PC-9 (cell line): ENCODE measurements at regions not wholly inside any gene's neighbourhood (a gene's known extent, or its start where the extent isn't known, plus 50 kb on each side); places are given as distances from the start of the nearest gene placed in this dataset.

Experiments used
- BruUV-seq: library from RNA; stranded (reverse); fragments of 400-500 nt; replicated peaks from 2 replicates; lab custom pipeline; 2021; lab: Mats Ljungman, UMichigan
- CTCF ChIA-PET: fragments of 300-600 bp; sonication (Branson Sonifier 250); formaldehyde crosslinking; loops from one replicate; lab custom pipeline; 2022; ENCODE audit warnings: antibody characterized with exemption; lab: Charles Lee
- POLR2A ChIA-PET: fragments of 300-600 bp; sonication (Branson Sonifier 250); formaldehyde crosslinking; loops from one replicate; lab custom pipeline; 2022; ENCODE audit warnings: antibody characterized with exemption; ENCODE audit not compliant: unreplicated experiment; lab: Charles Lee
- DNase-seq, 2 experiments: peaks; one replicate each; pipeline versions ENCODE4 v3.0.0 to v3.0.0-alpha.2; 2015 to 2022; ENCODE audit warnings: mixed read lengths in 1 of 2
- H2AFZ ChIP-seq: fragments of 200-600 bp; sonication (generic); 2 replicates; pipeline ENCODE4 v1.8.1; 2017; ENCODE audit warnings: antibody characterized with exemption
- H3F3A ChIP-seq: fragments of 200-600 bp; sonication (generic); 2 replicates; pipeline ENCODE4 v1.8.1; 2017; ENCODE audit warnings: antibody characterized with exemption, mild to moderate bottlenecking, low read depth; ENCODE audit not compliant: insufficient read depth
- H3K27ac ChIP-seq: fragments of 200-600 bp; sonication (generic); 2 replicates; pipeline ENCODE4 v1.6.1; 2016; ENCODE audit warnings: mixed run types
- H3K27me3 ChIP-seq: fragments of 200-600 bp; sonication (generic); 2 replicates; pipeline ENCODE4 v1.6.1; 2016; ENCODE audit warnings: low read depth, mixed run types; ENCODE audit not compliant: insufficient read depth
- H3K36me3 ChIP-seq: fragments of 200-600 bp; sonication (generic); 2 replicates; pipeline ENCODE4 v1.6.1; 2016; ENCODE audit warnings: low read depth, mixed run types
- H3K4me1 ChIP-seq: fragments of 200-600 bp; sonication (generic); replicated peaks from 2 replicates; pipeline ENCODE4 v1.6.1; 2016; ENCODE audit warnings: mixed run types; ENCODE audit not compliant: insufficient read depth
- H3K4me2 ChIP-seq: fragments of 200-600 bp; sonication (generic); 2 replicates; pipeline ENCODE4 v1.6.1; 2017; ENCODE audit warnings: mixed run types
- H3K4me3 ChIP-seq: fragments of 200-600 bp; sonication (generic); 2 replicates; pipeline ENCODE4 v1.6.1; 2016; ENCODE audit warnings: mixed run types
- H3K79me2 ChIP-seq: fragments of 200-600 bp; sonication (generic); 2 replicates; pipeline ENCODE4 v1.6.1; 2017; ENCODE audit warnings: low read depth, mixed run types
- H3K9me2 ChIP-seq: fragments of 200-600 bp; sonication (generic); 2 replicates; pipeline ENCODE4 v1.8.1; 2017; ENCODE audit warnings: mild to moderate bottlenecking; ENCODE audit not compliant: insufficient read depth
- H3K9me3 ChIP-seq: fragments of 200-600 bp; sonication (generic); 2 replicates; pipeline ENCODE4 v1.8.1; 2016; ENCODE audit warnings: low read depth; ENCODE audit not compliant: insufficient read depth
- H4K20me1 ChIP-seq: fragments of 200-600 bp; sonication (generic); 2 replicates; pipeline ENCODE4 v1.8.1; 2017; ENCODE audit not compliant: insufficient read depth
- EZH2 ChIP-seq: fragments of 200-600 bp; sonication (generic); IDR thresholded peaks from 2 replicates; pipeline ENCODE4 v1.8.0; 2017; ENCODE audit warnings: antibody characterized with exemption, low read depth
- intact Hi-C: fragments of 100-400 bp; cut with micrococcal nuclease; formaldehyde crosslinking; loops from one replicate; pipeline ENCODE4 v1.10.0; 2022; ENCODE audit not compliant: unreplicated experiment
- TF ChIP-seq, protein P1 (sequence below): fragments of 200-600 bp; sonication (generic); conservative IDR thresholded peaks from 2 replicates; pipeline ENCODE4 v1.6.1; 2017; ENCODE audit warnings: mixed run types, antibody characterized with exemption, mild to moderate bottlenecking, moderate library complexity

DNA sequence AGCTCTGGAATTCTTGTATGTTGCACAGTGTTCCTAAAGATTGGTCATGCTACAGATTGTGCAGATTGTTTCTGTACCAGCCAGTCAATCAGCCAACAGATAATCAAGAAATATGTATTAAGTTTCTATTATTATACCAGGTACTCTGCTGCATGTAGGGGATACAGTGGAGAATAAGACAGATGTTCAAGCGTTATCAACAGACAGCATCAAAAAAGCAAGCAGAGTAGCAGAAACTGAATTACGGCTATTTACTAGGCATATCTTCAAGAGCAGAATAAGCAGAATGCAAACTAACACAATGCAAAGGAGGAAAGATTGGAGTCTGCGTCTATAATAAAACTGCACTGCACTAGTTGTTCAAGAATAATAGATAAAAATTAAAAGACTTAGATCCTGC lies 278.6 kb downstream of the ETS1 start:
- no peak for DNase-seq
- Histone ChIP-seq H2AFZ (no peak overlapping the region), H3K27me3 (no peaks in the 10 kb centered on the region), H3K9me2 (no peaks in the 10 kb centered on the region), H3K4me2 (no peak overlapping the region), H3K79me2 (no peaks in the 10 kb centered on the region), H4K20me1 (no peaks in the 10 kb centered on the region), H3F3A (no peaks in the 10 kb centered on the region), H3K27ac (no peak overlapping the region), H3K36me3 (no peaks in the 10 kb centered on the region), H3K9me3 (no peaks in the 10 kb centered on the region), H3K4me3 (no peak overlapping the region), H3K4me1 (no peaks in the 10 kb centered on the region)
- POLR2A ChIA-PET = no interaction called here
- no TSS peak for BruUV-seq
- intact Hi-C loops = no loop called here
- CTCF ChIA-PET = no interaction called here
- TF ChIP-seq, protein P1, sequence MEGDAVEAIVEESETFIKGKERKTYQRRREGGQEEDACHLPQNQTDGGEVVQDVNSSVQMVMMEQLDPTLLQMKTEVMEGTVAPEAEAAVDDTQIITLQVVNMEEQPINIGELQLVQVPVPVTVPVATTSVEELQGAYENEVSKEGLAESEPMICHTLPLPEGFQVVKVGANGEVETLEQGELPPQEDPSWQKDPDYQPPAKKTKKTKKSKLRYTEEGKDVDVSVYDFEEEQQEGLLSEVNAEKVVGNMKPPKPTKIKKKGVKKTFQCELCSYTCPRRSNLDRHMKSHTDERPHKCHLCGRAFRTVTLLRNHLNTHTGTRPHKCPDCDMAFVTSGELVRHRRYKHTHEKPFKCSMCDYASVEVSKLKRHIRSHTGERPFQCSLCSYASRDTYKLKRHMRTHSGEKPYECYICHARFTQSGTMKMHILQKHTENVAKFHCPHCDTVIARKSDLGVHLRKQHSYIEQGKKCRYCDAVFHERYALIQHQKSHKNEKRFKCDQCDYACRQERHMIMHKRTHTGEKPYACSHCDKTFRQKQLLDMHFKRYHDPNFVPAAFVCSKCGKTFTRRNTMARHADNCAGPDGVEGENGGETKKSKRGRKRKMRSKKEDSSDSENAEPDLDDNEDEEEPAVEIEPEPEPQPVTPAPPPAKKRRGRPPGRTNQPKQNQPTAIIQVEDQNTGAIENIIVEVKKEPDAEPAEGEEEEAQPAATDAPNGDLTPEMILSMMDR = no peak
- TF ChIP-seq EZH2 = no peak

DNA sequence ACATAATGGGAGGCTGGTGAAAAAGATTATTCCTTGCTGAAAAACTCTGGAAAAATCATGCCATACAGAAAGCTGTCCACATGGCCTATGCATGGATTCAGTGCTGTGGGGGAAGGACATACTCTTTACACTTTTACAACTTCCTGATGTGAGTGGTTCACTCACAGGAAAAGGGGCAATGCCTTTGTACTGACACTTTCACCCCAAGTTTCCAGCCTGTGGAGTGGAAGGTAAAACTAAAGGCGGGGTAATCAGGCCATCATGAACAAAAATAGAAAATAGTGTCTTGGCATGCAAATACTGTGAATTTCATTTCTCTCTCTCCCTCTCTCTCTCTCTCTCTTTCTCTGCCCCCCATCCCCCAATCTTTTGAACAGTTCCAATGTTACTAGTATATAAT lies 281.8 kb downstream of the ETS1 start:
- CTCF ChIA-PET = no interaction called here
- no peaks in the 10 kb centered on the region for H3K4me1 ChIP-seq
- POLR2A ChIA-PET = no interaction called here

DNA sequence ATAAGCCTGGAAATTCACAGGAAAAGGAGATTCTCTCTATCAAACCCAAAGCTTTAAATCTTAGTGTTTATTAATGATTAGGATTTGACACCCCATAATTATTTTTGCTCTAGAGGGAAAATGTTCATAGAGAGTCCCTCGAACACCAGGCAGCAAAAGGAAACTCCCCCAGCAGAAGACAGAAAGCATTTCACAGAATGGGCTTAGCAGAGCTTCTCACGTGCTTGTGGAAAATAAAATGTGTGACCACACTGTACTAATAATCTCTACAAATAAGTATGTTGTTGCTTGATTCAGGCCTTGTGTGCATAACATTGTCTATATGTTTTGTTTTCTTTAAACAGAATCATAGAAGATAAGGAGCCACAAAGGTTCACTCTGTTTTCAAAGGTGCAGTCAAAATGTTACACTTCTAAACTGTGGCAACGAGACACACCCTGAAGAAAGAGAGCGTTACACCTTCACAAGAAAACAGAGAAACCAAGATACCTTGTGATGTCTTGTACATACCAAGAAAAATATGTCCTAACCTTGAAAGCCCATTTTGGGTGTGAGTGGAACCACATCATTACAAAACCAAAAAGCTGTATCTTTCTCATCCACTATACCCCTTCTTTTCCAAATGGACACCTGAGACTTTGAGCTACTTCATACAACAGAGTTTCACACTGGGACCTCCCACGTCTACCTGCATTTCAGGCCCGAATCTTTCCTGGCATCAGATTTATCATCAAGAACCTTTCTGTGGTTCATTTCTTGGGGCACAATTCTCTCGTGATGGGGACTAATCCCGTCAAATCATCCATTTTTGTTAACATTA lies 282.5 kb downstream of the ETS1 start:
- Histone ChIP-seq H3K27me3 (no peaks in the 10 kb centered on the region), H3K9me3 (no peaks in the 10 kb centered on the region), H4K20me1 (no peaks in the 10 kb centered on the region), H3K36me3 (no peaks in the 10 kb centered on the region), H3K27ac (no peak overlapping the region), H3K4me2 (no peak overlapping the region), H3F3A (no peaks in the 10 kb centered on the region), H2AFZ (no peak overlapping the region), H3K79me2 (no peaks in the 10 kb centered on the region), H3K4me3 (no peak overlapping the region), H3K9me2 (no peaks in the 10 kb centered on the region), H3K4me1 (no peaks in the 10 kb centered on the region)
- ChIA-PET CTCF (no interaction called here), POLR2A (no interaction called here)
- intact Hi-C loops = no loop called here
- no peak for TF ChIP-seq EZH2
- TF ChIP-seq, protein P1 = no peak
- no TSS peak for BruUV-seq
- no peak for DNase-seq

More for the DNA sequence above, 281.8 kb downstream of the ETS1 start:
- Histone ChIP-seq H3K9me3 (no peaks in the 10 kb centered on the region), H3K27me3 (no peaks in the 10 kb centered on the region), H3K27ac (no peak overlapping the region), H3K4me3 (no peak overlapping the region), H3K79me2 (no peaks in the 10 kb centered on the region), H3K9me2 (no peaks in the 10 kb centered on the region), H3K4me2 (no peak overlapping the region), H3K36me3 (no peaks in the 10 kb centered on the region), H3F3A (no peaks in the 10 kb centered on the region), H2AFZ (no peak overlapping the region), H4K20me1 (no peaks in the 10 kb centered on the region)
- TF ChIP-seq EZH2 = no peak
- TF ChIP-seq, protein P1 = no peak
- BruUV-seq = no TSS peak
- intact Hi-C loops = no loop called here
- no peak for DNase-seq
